Caco-2 (cell line): ENCODE measurements at regions not wholly inside any gene's neighbourhood (a gene's known extent, or its start where the extent isn't known, plus 50 kb on each side); places are given as distances from the start of the nearest gene placed in this dataset.

Experiments used
- BruUV-seq: library from RNA; stranded (reverse); fragments of 400-500 nt; replicated peaks from 2 replicates; lab custom pipeline; 2021; lab: Mats Ljungman, UMichigan
- CTCF ChIA-PET: fragments of 300-600 bp; sonication (Branson Sonifier 250); formaldehyde crosslinking; loops from one replicate; lab custom pipeline; 2022; ENCODE audit warnings: antibody characterized with exemption; lab: Charles Lee
- POLR2A ChIA-PET: fragments of 300-600 bp; sonication (Branson Sonifier 250); formaldehyde crosslinking; loops from one replicate; lab custom pipeline; 2022; ENCODE audit warnings: antibody characterized with exemption; lab: Charles Lee
- DNase-seq, 2 experiments: peaks; one replicate each; pipeline versions ENCODE4 v3.0.0 to v3.0.0-alpha.2; 2020 to 2022
- H3K27me3 ChIP-seq: replicated peaks from 2 replicates; pipeline ENCODE4 v1.6.0; 2011; ENCODE audit warnings: low read length; ENCODE audit not compliant: control insufficient read depth, insufficient read depth
- H3K36me3 ChIP-seq: 2 replicates; pipeline ENCODE4 v1.5.1; 2011; ENCODE audit warnings: low read length; ENCODE audit not compliant: control insufficient read depth, insufficient read depth
- H3K4me1 ChIP-seq: fragments of 250-450 bp; sonication (Bioruptor Pico); 2 replicates; pipeline ENCODE4 v1.5.1; 2020; ENCODE audit warnings: mild to moderate bottlenecking
- H3K4me3 ChIP-seq: 2 replicates; pipeline ENCODE4 v1.5.1; 2011; ENCODE audit warnings: low read depth, mild to moderate bottlenecking, control low read depth, low read length
- H3K9me3 ChIP-seq: fragments of 250-450 bp; sonication (Bioruptor Pico); 2 replicates; pipeline ENCODE4 v1.5.1; 2020; ENCODE audit warnings: mild to moderate bottlenecking, moderate library complexity
- H3K27ac Mint-ChIP-seq: one replicate; pipeline ENCODE4 v1.8.0; 2022; ENCODE audit warnings: mixed read lengths; ENCODE audit not compliant: unreplicated experiment
- H3K27me3 Mint-ChIP-seq: one replicate; pipeline ENCODE4 v1.8.0; 2022; ENCODE audit warnings: mixed read lengths; ENCODE audit not compliant: insufficient read depth, unreplicated experiment
- H3K36me3 Mint-ChIP-seq: one replicate; pipeline ENCODE4 v1.8.0; 2022; ENCODE audit warnings: mild to moderate bottlenecking, mixed read lengths; ENCODE audit not compliant: insufficient read depth, unreplicated experiment
- H3K4me1 Mint-ChIP-seq: one replicate; pipeline ENCODE4 v1.8.0; 2022; ENCODE audit warnings: low read depth, mixed read lengths; ENCODE audit not compliant: unreplicated experiment
- H3K4me3 Mint-ChIP-seq: one replicate; pipeline ENCODE4 v1.8.0; 2022; ENCODE audit warnings: mild to moderate bottlenecking, moderate library complexity, mixed read lengths; ENCODE audit not compliant: unreplicated experiment
- H3K9me3 Mint-ChIP-seq: one replicate; pipeline ENCODE4 v1.8.0; 2022; ENCODE audit warnings: mixed read lengths; ENCODE audit not compliant: unreplicated experiment
- CTCF ChIP-seq, 2 experiments: fragments of 200-600 bp in 1 of 2; IDR thresholded peaks; 1 replicate in 1 of 2; 2 replicates in 1 of 2; pipeline versions ENCODE4 v1.5.1 to v1.8.0; 2011 to 2022; ENCODE audit warnings: antibody characterized with exemption in 1 of 2, control low read depth in 1 of 2, inconsistent platforms in 1 of 2, low read depth in 1 of 2, low read length in 1 of 2, mild to moderate bottlenecking in 1 of 2, moderate library complexity in 1 of 2; ENCODE audit not compliant: insufficient read depth in 1 of 2, severe bottlenecking in 1 of 2, unreplicated experiment in 1 of 2
- intact Hi-C: fragments of 100-400 bp; cut with micrococcal nuclease; formaldehyde crosslinking; loops from one replicate; pipeline ENCODE4 v1.10.0; 2022; ENCODE audit not compliant: unreplicated experiment

GRCh38 chr18:75660932-75661331 lies 233.4 kb upstream of the SMIM21 start:
- Mint-ChIP-seq H3K36me3 (no peaks in the 10 kb centered on the region), H3K9me3 (no peaks in the 10 kb centered on the region), H3K4me3 (no peak overlapping the region), H3K4me1 (no peaks in the 10 kb centered on the region), H3K27me3 (no peaks in the 10 kb centered on the region), H3K27ac (no peak overlapping the region)
- DNase-seq, result no peak
- ChIA-PET CTCF (no interaction called here), POLR2A (no interaction called here)
- BruUV-seq, result no TSS peak
- H3K4me3 ChIP-seq, result no peak overlapping the region
- H3K27me3 ChIP-seq, result no peaks in the 10 kb centered on the region
- no peaks in the 10 kb centered on the region for H3K36me3 ChIP-seq
- intact Hi-C loops, result no loop called here
- no peaks in the 10 kb centered on the region for H3K9me3 ChIP-seq
- H3K4me1 ChIP-seq, result no peaks in the 10 kb centered on the region
- TF ChIP-seq CTCF (IDR thresholded peaks at IDR 0.05; ENCODE audit: insufficient read depth in 1 of 2, low read depth in 1 of 2, low read length in 1 of 2, severe bottlenecking in 1 of 2, unreplicated experiment in 1 of 2), result no peak

DNA sequence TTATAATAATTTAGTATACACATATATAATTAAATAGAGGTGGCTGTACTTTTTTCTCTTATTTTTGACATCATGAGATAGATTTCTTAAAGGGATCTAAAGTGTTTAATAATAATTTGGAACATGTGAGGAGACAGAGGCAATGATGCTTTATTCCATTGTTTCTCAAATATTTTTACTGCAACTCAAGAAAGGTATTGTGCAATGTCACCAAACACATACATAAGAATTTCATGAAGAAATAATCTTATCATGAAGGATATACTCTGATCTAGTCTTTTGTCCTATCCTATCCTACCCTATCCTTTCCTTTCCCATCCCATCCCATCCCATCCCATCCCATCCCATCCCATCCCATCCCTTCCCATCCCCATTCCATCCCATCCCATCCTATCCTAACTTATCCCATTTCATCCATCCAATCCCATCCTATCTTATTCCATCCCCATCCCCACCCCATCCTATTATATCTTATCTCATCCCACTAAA lies 232.1 kb upstream of the SMIM21 start:
- H3K4me1 Mint-ChIP-seq, result no peaks in the 10 kb centered on the region
- intact Hi-C loops, result no loop called here
- POLR2A ChIA-PET, result no interaction called here
- no peak overlapping the region for H3K4me3 ChIP-seq
- H3K9me3 ChIP-seq, result no peaks in the 10 kb centered on the region
- H3K27ac Mint-ChIP-seq, result no peak overlapping the region
- H3K4me3 Mint-ChIP-seq, result no peak overlapping the region
- no peaks in the 10 kb centered on the region for H3K27me3 Mint-ChIP-seq
- no peaks in the 10 kb centered on the region for H3K4me1 ChIP-seq
- no peaks in the 10 kb centered on the region for H3K27me3 ChIP-seq
- no TSS peak for BruUV-seq
- no peak for TF ChIP-seq CTCF (IDR thresholded peaks at IDR 0.05; ENCODE audit: insufficient read depth in 1 of 2, low read depth in 1 of 2, low read length in 1 of 2, severe bottlenecking in 1 of 2, unreplicated experiment in 1 of 2)
- no peaks in the 10 kb centered on the region for H3K9me3 Mint-ChIP-seq
- H3K36me3 Mint-ChIP-seq, result no peaks in the 10 kb centered on the region
- CTCF ChIA-PET, result no interaction called here
- H3K36me3 ChIP-seq, result no peaks in the 10 kb centered on the region
- DNase-seq, result no peak

DNA sequence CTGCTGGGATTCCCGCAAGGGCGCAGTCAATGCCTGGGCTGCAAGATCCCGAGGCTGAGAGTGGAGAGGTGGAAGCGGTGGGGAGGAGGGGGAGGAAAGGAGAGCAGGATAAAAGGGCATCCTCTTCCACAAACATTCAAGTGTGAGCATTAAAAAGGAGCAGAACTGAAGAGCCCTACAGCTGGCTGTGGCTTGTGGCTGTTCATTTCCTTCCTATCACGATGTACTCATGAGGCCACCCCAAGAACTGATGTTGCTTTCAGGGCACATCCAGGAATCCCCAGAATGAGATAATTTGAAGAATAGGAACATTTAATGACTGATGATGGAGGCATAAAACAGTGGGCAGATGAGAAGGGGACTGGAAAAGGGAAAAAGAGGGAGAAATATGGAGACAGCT lies 230.8 kb upstream of the SMIM21 start:
- TF ChIP-seq CTCF (IDR thresholded peaks at IDR 0.05; ENCODE audit: insufficient read depth in 1 of 2, low read depth in 1 of 2, low read length in 1 of 2, severe bottlenecking in 1 of 2, unreplicated experiment in 1 of 2), result no peak
- no peak for DNase-seq
- intact Hi-C loops, result no loop called here
- H3K27me3 Mint-ChIP-seq, result no peaks in the 10 kb centered on the region
- BruUV-seq, result no TSS peak
- no peaks in the 10 kb centered on the region for H3K36me3 Mint-ChIP-seq
- POLR2A ChIA-PET, result no interaction called here
- no peak overlapping the region for H3K4me3 ChIP-seq
- no peaks in the 10 kb centered on the region for H3K27me3 ChIP-seq
- no peaks in the 10 kb centered on the region for H3K36me3 ChIP-seq
- no peak overlapping the region for H3K27ac Mint-ChIP-seq
- H3K4me1 ChIP-seq, result no peaks in the 10 kb centered on the region
- CTCF ChIA-PET, result no interaction called here
- H3K9me3 ChIP-seq, result no peaks in the 10 kb centered on the region
- H3K9me3 Mint-ChIP-seq, result no peaks in the 10 kb centered on the region
- H3K4me1 Mint-ChIP-seq, result no peaks in the 10 kb centered on the region
- no peak overlapping the region for H3K4me3 Mint-ChIP-seq
